ENCODE measurements at regions not wholly inside any gene's neighbourhood (a gene's known extent, or its start where the extent isn't known, plus 50 kb on each side); places are given as distances from the start of the nearest gene placed in this dataset.
"Not testable (repeated sequence)": the region's sequence is repeated elsewhere in the genome, so short reads cannot be mapped to it uniquely, and the experiment has no call there.

GRCh38 chr13:109401307-109401706 is 385.1 kb downstream of the IRS2 start:
- ATAC-seq (ENCODE audit: low FRiP score), result no peak
- DNase-seq (ENCODE audit: low spot score), result no peak
- no peak for TF ChIP-seq CTCF (IDR thresholded peaks at IDR 0.05)

GRCh38 chr13:109400624-109401257 is 385.6 kb downstream of the IRS2 start:
- TF ChIP-seq CTCF (IDR thresholded peaks at IDR 0.05), result no peak
- no peak for DNase-seq (ENCODE audit: low spot score)
- no peak for ATAC-seq (ENCODE audit: low FRiP score)

GRCh38 chr13:109400209-109400608 is 386.2 kb downstream of the IRS2 start:
- ATAC-seq (ENCODE audit: low FRiP score) (no peak), DNase-seq (ENCODE audit: low spot score) (no peak)
- no peak for TF ChIP-seq CTCF (IDR thresholded peaks at IDR 0.05)

GRCh38 chr13:109398071-109398470 is 388.3 kb downstream of the IRS2 start:
- not testable (repeated sequence) for ATAC-seq (ENCODE audit: low FRiP score); DNase-seq (ENCODE audit: low spot score)

- TF ChIP-seq CTCF (IDR thresholded peaks at IDR 0.05), result no peak
- ATAC-seq (ENCODE audit: low FRiP score), result no peak
- no peak for DNase-seq (ENCODE audit: low spot score)
These were observed 389.1 kb downstream of the IRS2 start for GRCh38 chr13:109397285-109397684.

- TF ChIP-seq CTCF (IDR thresholded peaks at IDR 0.05), result no peak
- DNase-seq (ENCODE audit: low spot score) (no peak), ATAC-seq (ENCODE audit: low FRiP score) (no peak)
These were observed 390.1 kb downstream of the IRS2 start for GRCh38 chr13:109396266-109396665.

GRCh38 chr13:109395014-109395413 is 391.4 kb downstream of the IRS2 start:
- DNase-seq (ENCODE audit: low spot score) (no peak), ATAC-seq (ENCODE audit: low FRiP score) (no peak)
- no peak for TF ChIP-seq CTCF (IDR thresholded peaks at IDR 0.05)
